Upper lobe of left lung (tissue), 4 donors: ENCODE measurements at regions not wholly inside any gene's neighbourhood (a gene's known extent, or its start where the extent isn't known, plus 50 kb on each side); places are given as distances from the start of the nearest gene placed in this dataset.

Experiments used
- POLR2A ChIP-seq, 4 donors: fragments of 450-650 bp; IDR thresholded peaks; one replicate each; pipeline ENCODE4 v1.5.1; 2016 to 2017; ENCODE audit warnings: antibody characterized with exemption in 4 of 4, mild to moderate bottlenecking in 2 of 4
- POLR2AphosphoS5 ChIP-seq, 2 donors: sonication (generic); formaldehyde crosslinking; IDR thresholded peaks; one replicate each; pipeline ENCODE4 v1.5.1; 2017; ENCODE audit warnings: antibody characterized with exemption in 2 of 2
- TF ChIP-seq, protein P1 (sequence below), 6 experiments: fragments of 450-650 bp in 4 of 6; fragments of 200-600 bp in 2 of 6; sonication (generic) in 2 of 6; IDR thresholded peaks; one replicate each; pipeline ENCODE4 v1.5.1; 2016 to 2019; ENCODE audit warnings: antibody characterized with exemption in 6 of 6

DNA sequence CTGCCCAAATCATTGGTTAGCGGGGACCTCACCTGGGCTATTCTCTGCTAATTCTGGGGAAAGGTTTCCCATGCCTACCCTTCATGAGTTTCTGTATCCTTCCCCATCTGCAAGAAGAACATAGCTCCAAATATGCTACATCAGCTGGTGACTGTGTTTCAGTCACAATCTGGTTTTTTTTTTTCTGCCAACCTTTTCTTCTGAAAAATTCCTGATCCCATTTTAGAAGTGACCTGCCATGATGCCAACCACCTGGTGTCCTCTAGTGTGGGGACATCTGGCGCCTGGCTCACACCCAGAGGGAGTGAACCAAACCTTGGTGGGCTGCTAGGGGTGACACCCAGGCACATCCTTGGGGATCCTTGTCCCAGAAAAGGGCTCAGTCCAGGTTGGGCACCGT, 76.1 kb downstream of the CHRD start:
- TF ChIP-seq, protein P1, sequence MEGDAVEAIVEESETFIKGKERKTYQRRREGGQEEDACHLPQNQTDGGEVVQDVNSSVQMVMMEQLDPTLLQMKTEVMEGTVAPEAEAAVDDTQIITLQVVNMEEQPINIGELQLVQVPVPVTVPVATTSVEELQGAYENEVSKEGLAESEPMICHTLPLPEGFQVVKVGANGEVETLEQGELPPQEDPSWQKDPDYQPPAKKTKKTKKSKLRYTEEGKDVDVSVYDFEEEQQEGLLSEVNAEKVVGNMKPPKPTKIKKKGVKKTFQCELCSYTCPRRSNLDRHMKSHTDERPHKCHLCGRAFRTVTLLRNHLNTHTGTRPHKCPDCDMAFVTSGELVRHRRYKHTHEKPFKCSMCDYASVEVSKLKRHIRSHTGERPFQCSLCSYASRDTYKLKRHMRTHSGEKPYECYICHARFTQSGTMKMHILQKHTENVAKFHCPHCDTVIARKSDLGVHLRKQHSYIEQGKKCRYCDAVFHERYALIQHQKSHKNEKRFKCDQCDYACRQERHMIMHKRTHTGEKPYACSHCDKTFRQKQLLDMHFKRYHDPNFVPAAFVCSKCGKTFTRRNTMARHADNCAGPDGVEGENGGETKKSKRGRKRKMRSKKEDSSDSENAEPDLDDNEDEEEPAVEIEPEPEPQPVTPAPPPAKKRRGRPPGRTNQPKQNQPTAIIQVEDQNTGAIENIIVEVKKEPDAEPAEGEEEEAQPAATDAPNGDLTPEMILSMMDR (IDR thresholded peaks at IDR 0.05): no peak
- TF ChIP-seq POLR2AphosphoS5 (IDR thresholded peaks at IDR 0.05): no peak
- no peak for TF ChIP-seq POLR2A (IDR thresholded peaks at IDR 0.05)
